HG02870 (cell line): ENCODE measurements at regions not wholly inside any gene's neighbourhood (a gene's known extent, or its start where the extent isn't known, plus 50 kb on each side); places are given as distances from the start of the nearest gene placed in this dataset.
"Not testable (repeated sequence)": the region's sequence is repeated elsewhere in the genome, so short reads cannot be mapped to it uniquely, and the experiment has no call there.

ENCODE experiments used
- ATAC-seq: cut with Tn5 transposase; IDR thresholded peaks from one replicate; pipeline ENCODE4 v1.9.1; 2021; ENCODE audit warnings: mild to moderate bottlenecking, moderate library complexity; ENCODE audit not compliant: unreplicated experiment

GRCh38 chr3:144773350-144773749 is 801.7 kb downstream of the DIPK2A start:
- no peak for ATAC-seq

DNA sequence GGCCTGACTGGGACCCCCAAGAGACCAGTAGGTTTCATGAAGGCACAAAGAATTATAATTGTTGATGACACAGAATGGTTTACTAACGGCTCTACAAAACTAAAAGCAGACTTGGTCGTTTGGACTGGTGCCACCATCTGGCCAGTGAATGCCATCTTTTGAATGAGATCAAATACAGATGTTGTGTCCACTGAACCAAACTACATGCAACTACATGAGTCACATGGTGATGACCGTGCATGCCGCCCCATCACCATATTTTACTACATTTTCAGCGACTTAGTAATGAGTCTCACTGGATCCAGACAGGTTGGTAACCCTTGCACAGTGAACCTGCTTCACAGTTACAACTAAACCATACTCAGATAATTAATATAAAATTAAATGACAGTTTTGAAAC is 803.3 kb downstream of the DIPK2A start:
- ATAC-seq = no peak

GRCh38 chr3:144775551-144775950 is 803.9 kb downstream of the DIPK2A start:
- no peak for ATAC-seq

GRCh38 chr3:144777906-144778305 is 806.3 kb downstream of the DIPK2A start:
- no peak for ATAC-seq

- ATAC-seq = no peak
Observed at GRCh38 chr3:144791034-144791433, 819.4 kb downstream of the DIPK2A start.

DNA sequence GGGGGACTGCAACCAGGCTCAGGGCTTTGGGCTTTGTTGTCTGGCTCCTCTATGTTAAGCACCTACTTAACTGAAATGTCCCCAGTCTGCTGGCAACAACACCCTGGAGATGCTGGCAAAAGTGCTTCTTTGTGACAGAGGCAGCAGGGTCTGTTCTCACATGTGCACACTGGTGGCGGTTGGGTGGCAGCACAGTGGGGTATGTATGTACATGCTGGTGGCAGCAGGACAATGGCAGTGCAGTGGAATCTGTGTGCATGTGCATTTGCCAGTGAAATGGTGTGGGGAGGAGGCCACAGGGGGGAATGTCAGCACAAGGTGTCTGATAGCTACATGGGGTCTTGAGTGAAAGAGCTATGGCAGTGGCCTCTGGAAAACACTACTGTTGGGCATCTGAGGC is 830.3 kb downstream of the DIPK2A start:
- ATAC-seq = no peak

DNA sequence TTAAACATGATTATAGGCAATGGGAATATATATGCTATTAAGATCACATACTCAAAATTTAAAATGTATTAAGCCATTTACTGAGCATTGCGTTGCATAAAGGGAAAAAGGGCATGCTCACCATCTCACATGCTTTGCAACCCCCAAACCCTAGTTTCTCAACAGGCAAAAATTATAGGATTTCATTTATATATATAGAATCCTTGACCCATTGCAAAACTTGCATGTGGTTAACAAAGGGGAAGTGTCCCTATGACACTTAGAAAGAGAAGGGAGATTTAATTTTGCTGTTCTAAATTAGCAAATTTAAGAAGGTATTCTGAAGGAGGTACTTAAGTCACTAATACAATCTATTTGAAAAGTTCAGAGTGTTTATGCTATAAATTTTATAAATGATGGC is 837.8 kb downstream of the DIPK2A start:
- ATAC-seq = no peak

GRCh38 chr3:144810160-144810559 is 838.5 kb downstream of the DIPK2A start:
- ATAC-seq = peak; percentile 92

DNA sequence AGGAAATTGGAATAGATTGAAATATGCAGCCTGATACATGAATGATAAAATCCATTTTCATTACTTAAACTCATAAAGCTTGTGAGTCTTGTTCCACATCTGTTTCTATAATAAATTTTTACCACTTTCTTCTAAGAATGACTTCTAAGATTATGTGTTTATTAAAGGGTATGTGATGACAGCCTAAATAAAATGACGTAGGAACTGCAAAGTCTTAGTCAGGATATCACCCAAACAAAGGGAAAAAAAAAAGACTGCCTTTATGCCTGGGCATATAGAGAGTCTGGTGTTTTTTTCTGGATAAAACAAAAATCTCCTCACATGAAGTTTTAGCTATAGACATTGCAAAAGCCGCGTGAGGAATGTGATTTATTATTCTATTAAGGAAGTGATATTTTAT is 844.0 kb downstream of the DIPK2A start:
- no peak for ATAC-seq

GRCh38 chr3:144816323-144816722 is 844.7 kb downstream of the DIPK2A start:
- no peak for ATAC-seq

DNA sequence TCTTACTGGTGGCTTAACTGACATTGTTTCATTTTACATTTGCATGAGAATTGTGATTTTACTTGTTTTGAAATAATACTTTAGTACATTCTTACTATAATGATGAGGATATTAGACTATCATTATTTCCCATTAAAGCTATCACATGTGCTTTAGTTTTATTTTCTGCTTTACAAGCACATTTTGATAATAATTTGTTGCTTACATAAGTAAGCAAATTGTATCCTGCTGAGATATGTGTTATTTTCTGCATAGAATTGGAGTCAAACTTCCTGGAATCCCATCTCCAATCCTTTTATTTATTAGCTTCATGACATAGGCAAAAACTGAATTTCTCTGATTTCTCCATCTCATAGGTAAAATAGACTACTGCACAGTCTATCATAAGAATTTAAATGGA is 847.4 kb downstream of the DIPK2A start:
- no peak for ATAC-seq

GRCh38 chr3:144820232-144820631 is 848.6 kb downstream of the DIPK2A start:
- ATAC-seq = not testable (repeated sequence)

DNA sequence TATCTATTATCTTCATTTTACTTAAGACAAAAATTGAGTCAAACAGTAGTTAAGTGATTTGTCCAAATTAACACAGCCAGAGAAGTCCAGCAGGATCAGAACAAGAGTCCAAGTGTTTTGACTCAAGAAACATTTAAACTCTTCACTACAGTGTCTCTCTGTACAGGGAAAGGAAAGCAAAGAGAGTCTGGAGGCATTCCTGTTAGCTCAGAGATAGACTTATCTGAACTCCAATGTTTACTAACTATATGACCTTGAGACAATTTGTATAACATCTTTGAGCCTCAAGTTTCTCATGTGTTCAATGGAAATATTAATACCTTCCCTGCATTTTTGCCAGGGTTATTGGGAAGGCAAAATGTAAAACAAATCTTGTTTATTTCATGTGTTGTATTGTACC is 849.1 kb downstream of the DIPK2A start:
- no peak for ATAC-seq

DNA sequence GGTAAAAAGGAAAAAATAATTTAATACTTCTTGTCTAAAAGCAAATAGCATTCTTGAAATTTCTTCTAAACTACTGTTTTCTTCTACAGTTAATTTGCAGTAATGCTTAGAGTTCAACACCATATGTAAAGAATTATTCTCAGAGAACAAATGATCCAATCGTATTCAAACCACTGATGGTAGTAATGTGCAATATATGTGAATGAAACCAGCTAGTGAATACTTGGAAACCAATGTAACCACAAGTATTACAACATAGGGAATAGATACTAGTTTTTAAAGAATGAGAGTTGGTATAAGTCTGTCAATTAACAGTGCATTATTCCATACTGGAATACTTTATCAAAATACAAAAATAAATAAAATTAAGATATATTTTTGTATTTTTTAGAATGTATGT is 850.0 kb downstream of the DIPK2A start:
- ATAC-seq = no peak

- ATAC-seq = no peak
Observed at GRCh38 chr3:144822671-144823070, 851.0 kb downstream of the DIPK2A start.

GRCh38 chr3:144831955-144832716 is 860.5 kb downstream of the DIPK2A start:
- ATAC-seq = no peak

- no peak for ATAC-seq
Observed at GRCh38 chr3:144839991-144840390, 868.4 kb downstream of the DIPK2A start.

- ATAC-seq = no peak
Observed at GRCh38 chr3:144840866-144841265, 869.2 kb downstream of the DIPK2A start.

- no peak for ATAC-seq
Observed at GRCh38 chr3:144843099-144843498, 871.5 kb downstream of the DIPK2A start.

DNA sequence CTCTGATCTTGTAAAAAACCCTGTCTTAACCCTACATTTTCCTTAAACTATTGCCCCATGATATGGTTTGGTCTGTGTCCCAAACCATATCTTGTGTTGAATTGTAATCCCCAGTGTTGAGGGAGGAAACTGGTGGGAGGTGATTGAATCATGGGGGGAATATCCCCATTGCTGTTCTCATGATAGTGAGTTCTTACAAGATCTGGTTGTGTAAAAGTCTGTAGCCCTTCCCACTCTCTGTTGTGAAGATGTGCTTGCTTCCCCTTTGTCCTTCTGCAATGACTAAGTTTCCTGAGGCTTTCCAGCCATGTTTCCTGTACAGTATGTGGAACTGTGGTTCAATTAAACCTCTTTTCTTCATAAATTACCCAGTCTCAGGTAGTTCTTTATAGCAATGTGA is 881.4 kb downstream of the DIPK2A start:
- no peak for ATAC-seq

- ATAC-seq = not testable (repeated sequence)
Observed at GRCh38 chr3:144854020-144854419, 882.4 kb downstream of the DIPK2A start.

GRCh38 chr3:144859161-144859560 is 887.5 kb downstream of the DIPK2A start:
- no peak for ATAC-seq

DNA sequence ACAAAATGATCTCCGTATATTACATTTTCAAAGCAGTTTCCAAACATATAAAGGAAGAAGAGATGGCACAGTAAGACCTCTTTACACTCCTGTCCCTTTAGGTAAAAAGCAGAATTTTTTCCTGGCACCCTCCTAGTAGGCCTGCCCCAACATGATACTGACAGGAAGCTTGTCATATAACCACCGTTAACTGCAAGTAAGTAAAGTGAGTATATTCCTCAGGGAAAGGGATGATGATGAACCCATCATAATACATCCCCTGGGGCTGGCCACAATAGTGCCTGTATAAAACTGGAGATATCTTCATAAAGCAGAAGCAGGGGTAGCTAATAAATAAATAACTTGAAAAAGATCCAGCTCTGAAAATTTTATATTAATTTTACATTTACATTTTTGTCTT is 893.0 kb downstream of the DIPK2A start:
- ATAC-seq = no peak
